ENCODE measurements at regions not wholly inside any gene's neighbourhood (a gene's known extent, or its start where the extent isn't known, plus 50 kb on each side); places are given as distances from the start of the nearest gene placed in this dataset.

GRCh38 chrX:38878641-38879340, 77.5 kb downstream of the MID1IP1 start:
- H3K4me3 Mint-ChIP-seq = no peak overlapping the region
- no peaks in the 10 kb centered on the region for H3K27me3 Mint-ChIP-seq
- no peaks in the 10 kb centered on the region for H3K9me3 Mint-ChIP-seq
- DNase-seq = no peak
- intact Hi-C loops (cut with micrococcal nuclease) = no loop called here
- no peak overlapping the region for H3K27ac Mint-ChIP-seq
- peaks cover 13% of the 10 kb centered on the region for H3K4me1 Mint-ChIP-seq
- H3K36me3 Mint-ChIP-seq (ENCODE audit: low read depth) = no peaks in the 10 kb centered on the region

GRCh38 chrX:38879631-38880220, 78.5 kb downstream of the MID1IP1 start:
- H3K4me3 Mint-ChIP-seq = peak overlapping the region; percentile 26
- H3K36me3 Mint-ChIP-seq (ENCODE audit: low read depth) = no peaks in the 10 kb centered on the region
- H3K27ac Mint-ChIP-seq = no peak overlapping the region
- no peaks in the 10 kb centered on the region for H3K9me3 Mint-ChIP-seq
- H3K4me1 Mint-ChIP-seq = peaks cover 13% of the 10 kb centered on the region
- H3K27me3 Mint-ChIP-seq = no peaks in the 10 kb centered on the region
- peak; percentile 60 for DNase-seq
- intact Hi-C loops (cut with micrococcal nuclease) = no loop called here

DNA sequence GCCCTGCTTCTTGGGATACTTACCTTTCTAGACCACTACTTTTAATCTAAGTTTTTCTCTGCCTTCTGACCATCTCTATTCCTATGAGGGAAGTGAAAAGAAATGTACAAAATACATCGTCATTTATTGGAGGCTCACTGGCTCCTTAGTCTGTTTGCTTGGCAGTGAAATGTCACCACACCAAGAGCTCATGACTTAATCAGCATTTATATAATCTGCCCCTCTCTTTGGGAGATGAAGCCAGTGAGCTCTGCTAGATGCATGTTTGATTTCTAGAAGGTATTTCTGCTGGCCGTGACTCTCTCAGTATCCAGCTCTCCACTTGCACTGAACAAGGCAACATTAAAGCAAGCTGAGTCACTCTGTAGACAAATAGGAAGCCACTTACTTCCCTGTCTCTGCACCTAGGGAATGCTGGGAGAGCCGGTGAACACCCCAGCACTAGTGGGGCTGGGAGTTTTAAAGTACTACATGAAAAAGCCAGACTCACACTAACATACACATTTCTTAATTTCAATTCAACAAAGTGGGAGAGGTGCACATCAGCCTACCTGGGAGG, 79.1 kb downstream of the MID1IP1 start:
- Mint-ChIP-seq H3K4me1 (peaks cover 13% of the 10 kb centered on the region), H3K9me3 (no peaks in the 10 kb centered on the region), H3K27ac (no peak overlapping the region), H3K27me3 (no peaks in the 10 kb centered on the region), H3K4me3 (no peak overlapping the region), H3K36me3 (ENCODE audit: low read depth) (no peaks in the 10 kb centered on the region)
- intact Hi-C loops (cut with micrococcal nuclease) = no loop called here
- DNase-seq = no peak

DNA sequence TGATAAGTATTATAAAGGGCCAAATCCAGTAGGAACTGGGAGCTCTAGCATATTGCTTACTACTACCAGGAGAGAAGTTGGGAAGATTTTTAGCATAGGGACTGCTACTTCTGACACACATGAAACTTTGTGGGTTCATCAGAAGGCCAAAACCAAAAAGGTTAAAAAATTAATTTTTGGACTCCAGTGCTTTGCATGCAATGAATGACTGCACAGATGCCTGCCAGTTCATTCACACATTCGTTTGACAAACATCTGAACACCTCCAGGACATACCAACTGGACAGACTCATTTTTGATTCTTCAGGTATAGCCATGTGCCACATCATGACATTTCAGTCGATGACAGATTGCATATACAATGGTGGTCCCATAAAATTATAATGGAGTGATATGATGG, 79.8 kb downstream of the MID1IP1 start:
- Mint-ChIP-seq H3K27me3 (no peaks in the 10 kb centered on the region), H3K27ac (no peak overlapping the region), H3K9me3 (no peaks in the 10 kb centered on the region), H3K4me1 (peaks cover 13% of the 10 kb centered on the region), H3K4me3 (no peak overlapping the region), H3K36me3 (ENCODE audit: low read depth) (no peaks in the 10 kb centered on the region)
- no peak for DNase-seq
- intact Hi-C loops (cut with micrococcal nuclease) = no loop called here

- Mint-ChIP-seq H3K4me3 (no peak overlapping the region), H3K36me3 (ENCODE audit: low read depth) (no peaks in the 10 kb centered on the region), H3K4me1 (peaks cover 13% of the 10 kb centered on the region), H3K27me3 (no peaks in the 10 kb centered on the region), H3K27ac (no peak overlapping the region), H3K9me3 (peaks cover 3% of the 10 kb centered on the region)
- DNase-seq = no peak
- intact Hi-C loops (cut with micrococcal nuclease) = no loop called here
These were observed 80.5 kb downstream of the MID1IP1 start for GRCh38 chrX:38881727-38882126.

DNA sequence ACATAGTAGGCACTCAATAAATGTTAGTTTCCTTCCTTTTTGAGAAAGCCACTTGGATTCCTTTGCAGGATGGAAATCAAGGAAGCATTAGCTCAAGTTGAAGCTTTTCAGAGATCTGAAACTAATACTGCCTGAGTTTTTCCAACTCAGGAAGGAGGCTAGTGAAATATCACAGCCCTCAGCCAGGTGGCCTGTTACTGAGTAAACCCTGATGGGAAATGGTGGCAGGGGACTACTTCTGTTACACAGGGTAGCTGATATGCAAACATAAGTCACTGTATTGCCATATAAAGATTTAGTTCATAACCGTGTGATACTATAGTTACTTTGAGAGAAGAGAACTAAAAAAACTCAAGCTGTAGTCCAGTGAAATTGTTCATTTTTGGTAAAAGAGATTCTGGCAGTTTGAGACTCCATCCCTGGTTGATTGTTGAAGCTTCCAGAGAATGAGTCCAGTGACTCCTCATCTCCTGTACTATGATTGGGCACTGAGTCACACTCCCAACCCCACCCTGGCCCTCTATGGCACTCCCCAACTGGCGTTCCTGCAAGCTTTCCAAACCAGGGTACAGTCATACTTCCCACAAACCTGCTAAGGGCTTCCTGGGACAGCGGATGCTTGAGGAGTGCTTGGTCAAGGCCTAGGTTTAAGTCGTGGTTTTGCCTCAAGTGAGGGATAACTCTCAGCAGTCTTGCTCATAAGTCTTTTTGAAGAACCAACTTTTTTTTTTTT, 81.8 kb downstream of the MID1IP1 start:
- Mint-ChIP-seq H3K4me1 (peaks cover 13% of the 10 kb centered on the region), H3K27me3 (no peaks in the 10 kb centered on the region), H3K9me3 (peaks cover 4% of the 10 kb centered on the region), H3K36me3 (ENCODE audit: low read depth) (no peaks in the 10 kb centered on the region), H3K27ac (no peak overlapping the region), H3K4me3 (no peak overlapping the region)
- DNase-seq = peak; percentile 14
- intact Hi-C loops (cut with micrococcal nuclease) = no loop called here

GRCh38 chrX:38886112-38886511, 84.9 kb downstream of the MID1IP1 start:
- Mint-ChIP-seq H3K9me3 (peaks cover 7% of the 10 kb centered on the region), H3K27ac (no peak overlapping the region), H3K4me3 (no peak overlapping the region), H3K4me1 (no peaks in the 10 kb centered on the region), H3K36me3 (ENCODE audit: low read depth) (no peaks in the 10 kb centered on the region), H3K27me3 (no peaks in the 10 kb centered on the region)
- DNase-seq = no peak
- intact Hi-C loops (cut with micrococcal nuclease) = no loop called here

DNA sequence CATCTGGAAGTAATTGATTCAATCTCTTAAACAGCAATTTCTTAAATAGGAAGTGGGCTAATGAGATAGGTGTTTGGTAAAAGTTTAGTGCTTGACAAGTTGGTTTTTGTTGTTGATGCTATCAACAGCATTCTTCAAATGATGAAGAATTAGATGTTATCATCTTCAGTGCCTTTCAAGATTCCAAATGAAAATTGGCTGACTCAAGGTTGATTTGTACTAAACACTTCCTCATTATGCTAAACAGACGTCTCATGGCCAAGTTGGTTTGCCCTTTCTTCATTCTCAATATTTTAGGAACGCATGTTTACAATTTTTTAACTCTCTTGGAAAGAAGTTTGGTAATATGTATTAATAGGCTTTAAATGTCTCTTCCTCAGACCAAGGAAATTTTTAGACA, 86.0 kb downstream of the MID1IP1 start:
- no peaks in the 10 kb centered on the region for H3K27me3 Mint-ChIP-seq
- H3K4me3 Mint-ChIP-seq = no peak overlapping the region
- no peaks in the 10 kb centered on the region for H3K36me3 Mint-ChIP-seq (ENCODE audit: low read depth)
- H3K27ac Mint-ChIP-seq = no peak overlapping the region
- peaks cover 7% of the 10 kb centered on the region for H3K9me3 Mint-ChIP-seq
- DNase-seq = no peak
- intact Hi-C loops (cut with micrococcal nuclease) = no loop called here
- peaks cover 10% of the 10 kb centered on the region for H3K4me1 Mint-ChIP-seq

DNA sequence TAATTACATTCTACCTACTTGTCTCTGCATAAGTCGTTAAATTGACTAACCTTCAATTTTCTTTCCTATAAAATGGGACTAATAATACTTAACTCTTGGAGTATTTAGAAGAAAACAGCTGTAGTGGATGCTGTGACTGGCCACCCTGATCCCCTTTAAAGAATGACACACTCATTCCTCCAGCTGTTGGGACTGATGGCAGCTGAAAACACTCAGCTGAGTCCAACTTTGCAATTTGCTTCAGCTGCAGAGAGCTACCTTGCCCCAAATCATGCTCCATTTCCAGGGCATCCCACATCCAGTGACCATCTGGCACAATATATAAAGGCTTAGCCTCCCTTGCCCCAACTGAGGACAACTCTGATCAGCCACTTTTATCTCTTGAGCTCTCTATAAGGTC, 89.1 kb downstream of the MID1IP1 start:
- no peak overlapping the region for H3K27ac Mint-ChIP-seq
- no peak for DNase-seq
- H3K4me1 Mint-ChIP-seq = peaks cover 11% of the 10 kb centered on the region
- intact Hi-C loops (cut with micrococcal nuclease) = no loop called here
- H3K4me3 Mint-ChIP-seq = no peak overlapping the region
- H3K36me3 Mint-ChIP-seq (ENCODE audit: low read depth) = no peaks in the 10 kb centered on the region
- H3K9me3 Mint-ChIP-seq = peaks cover 7% of the 10 kb centered on the region
- no peaks in the 10 kb centered on the region for H3K27me3 Mint-ChIP-seq

DNA sequence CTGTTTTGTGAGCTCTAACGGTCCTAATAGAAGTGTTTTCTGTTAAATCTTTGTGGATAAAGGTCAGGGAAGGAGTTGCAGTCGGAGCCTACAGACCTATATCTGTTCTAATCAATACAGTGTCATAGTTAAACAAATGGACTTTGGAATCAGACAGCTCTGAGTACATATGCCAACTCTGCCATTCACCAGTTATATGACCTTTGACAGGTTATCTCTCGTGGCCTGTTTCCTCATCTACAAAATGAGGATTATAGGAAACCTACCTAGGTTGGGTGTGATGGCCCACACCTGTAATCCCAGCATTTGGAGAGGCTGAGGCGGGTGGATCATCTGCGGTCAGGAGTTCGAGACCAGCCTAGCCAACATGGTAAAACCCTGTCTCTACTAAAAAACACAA, 89.7 kb downstream of the MID1IP1 start:
- Mint-ChIP-seq H3K27ac (no peak overlapping the region), H3K4me3 (no peak overlapping the region), H3K4me1 (peaks cover 11% of the 10 kb centered on the region), H3K27me3 (no peaks in the 10 kb centered on the region), H3K9me3 (peaks cover 7% of the 10 kb centered on the region), H3K36me3 (ENCODE audit: low read depth) (no peaks in the 10 kb centered on the region)
- intact Hi-C loops (cut with micrococcal nuclease) = no loop called here
- DNase-seq = no peak

DNA sequence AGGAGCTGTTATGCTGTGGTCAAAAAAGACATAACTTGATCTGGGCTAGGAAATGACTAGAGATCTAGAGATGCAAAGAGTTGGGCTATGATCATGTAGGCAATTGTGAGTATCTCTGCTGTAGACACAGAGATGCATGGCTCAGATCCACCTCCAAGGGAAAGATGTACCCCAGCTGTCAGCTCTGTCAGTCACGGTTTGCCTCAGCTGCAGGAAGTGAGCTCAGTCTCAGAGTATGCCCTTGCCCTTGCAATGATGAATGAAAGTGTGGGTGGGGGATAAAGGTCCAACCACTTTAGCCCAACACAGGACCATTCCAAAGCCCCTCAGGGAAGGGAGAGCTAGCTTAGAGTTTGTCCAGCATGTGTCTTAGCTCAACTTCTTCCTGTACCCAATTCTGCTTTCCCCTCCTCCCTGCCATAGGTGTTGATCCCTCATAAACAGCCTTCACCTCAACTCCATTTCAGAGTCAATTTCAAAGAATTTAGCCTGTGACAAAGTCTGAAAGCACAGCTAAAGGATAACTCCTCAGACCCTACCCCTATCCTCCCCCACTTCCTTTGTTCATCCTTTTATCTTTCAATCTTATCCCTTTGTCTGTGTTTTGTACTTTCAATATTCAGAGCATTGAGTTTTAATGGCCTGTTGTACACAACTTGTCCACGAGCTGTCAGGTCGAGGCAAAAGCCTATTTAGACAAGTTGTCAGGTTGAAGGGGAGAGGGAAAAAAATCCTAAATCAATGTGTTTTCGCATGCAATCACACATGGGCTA, 90.6 kb downstream of the MID1IP1 start:
- intact Hi-C loops (cut with micrococcal nuclease) = no loop called here

DNA sequence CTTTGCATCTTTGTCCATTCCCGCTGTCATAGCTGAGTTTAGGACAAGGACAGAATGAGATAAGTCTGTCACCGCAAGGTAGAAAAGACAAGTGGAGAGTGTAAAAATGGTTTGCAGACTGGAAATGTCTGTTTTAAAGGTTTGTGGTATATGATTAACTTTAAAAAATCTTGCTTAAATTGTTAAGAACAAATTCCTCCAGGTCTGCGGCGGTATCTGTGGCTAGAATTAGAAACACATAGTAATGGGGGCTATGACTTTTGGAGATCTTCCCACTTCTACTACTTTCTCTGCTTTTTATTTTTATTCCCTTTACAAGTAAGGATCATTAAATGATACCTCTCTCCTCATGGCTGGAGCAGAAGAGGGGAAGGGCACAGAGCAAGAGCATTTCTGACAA, 92.2 kb downstream of the MID1IP1 start:
- DNase-seq = no peak
- no peak overlapping the region for H3K27ac Mint-ChIP-seq
- no peaks in the 10 kb centered on the region for H3K9me3 Mint-ChIP-seq
- no peak overlapping the region for H3K4me3 Mint-ChIP-seq
- H3K27me3 Mint-ChIP-seq = no peaks in the 10 kb centered on the region
- peaks cover 11% of the 10 kb centered on the region for H3K4me1 Mint-ChIP-seq
- intact Hi-C loops (cut with micrococcal nuclease) = no loop called here
- no peaks in the 10 kb centered on the region for H3K36me3 Mint-ChIP-seq (ENCODE audit: low read depth)

More for the DNA sequence above, 90.6 kb downstream of the MID1IP1 start:
- peaks cover 4% of the 10 kb centered on the region for H3K9me3 Mint-ChIP-seq
- peaks cover 11% of the 10 kb centered on the region for H3K4me1 Mint-ChIP-seq
- no peaks in the 10 kb centered on the region for H3K27me3 Mint-ChIP-seq
- H3K4me3 Mint-ChIP-seq = no peak overlapping the region
- no peaks in the 10 kb centered on the region for H3K36me3 Mint-ChIP-seq (ENCODE audit: low read depth)
- DNase-seq = peak; percentile 60
- peak overlapping the region; percentile 55 for H3K27ac Mint-ChIP-seq

DNA sequence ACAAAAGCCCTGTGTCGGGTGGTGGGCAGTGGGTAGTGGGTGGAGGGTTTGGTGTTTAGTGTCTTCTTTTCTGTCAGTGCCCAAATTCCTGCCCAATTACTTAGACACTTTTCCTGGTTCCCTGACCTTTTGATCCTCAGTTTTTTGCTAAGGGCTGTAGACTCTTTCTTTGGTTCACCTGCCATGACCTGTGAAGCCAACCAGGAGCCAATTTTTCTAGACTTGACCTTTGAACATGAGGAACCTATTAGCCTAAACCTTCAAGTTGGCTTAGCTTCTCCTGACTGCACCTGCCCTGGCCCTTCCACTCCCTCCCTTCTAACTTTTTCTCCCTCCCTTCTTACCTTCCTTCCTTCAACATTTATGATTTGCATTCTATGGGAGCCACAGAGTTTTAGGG, 94.5 kb downstream of the MID1IP1 start:
- intact Hi-C loops (cut with micrococcal nuclease) = no loop called here
- H3K27ac Mint-ChIP-seq = no peak overlapping the region
- no peaks in the 10 kb centered on the region for H3K27me3 Mint-ChIP-seq
- DNase-seq = no peak
- H3K4me3 Mint-ChIP-seq = no peak overlapping the region
- no peaks in the 10 kb centered on the region for H3K36me3 Mint-ChIP-seq (ENCODE audit: low read depth)
- H3K9me3 Mint-ChIP-seq = no peaks in the 10 kb centered on the region
- peaks cover 11% of the 10 kb centered on the region for H3K4me1 Mint-ChIP-seq
